Activated T-cell treated with anti-CD3 and anti-CD28 coated beads for 4 hours (primary cell): ENCODE measurements at regions not wholly inside any gene's neighbourhood (a gene's known extent, or its start where the extent isn't known, plus 50 kb on each side); places are given as distances from the start of the nearest gene placed in this dataset.
"Not testable (repeated sequence)": the region's sequence is repeated elsewhere in the genome, so short reads cannot be mapped to it uniquely, and the experiment has no call there.

Experiments used
- DNase-seq: peaks from one replicate; pipeline ENCODE4 v3.0.0-alpha.2; 2020

DNA sequence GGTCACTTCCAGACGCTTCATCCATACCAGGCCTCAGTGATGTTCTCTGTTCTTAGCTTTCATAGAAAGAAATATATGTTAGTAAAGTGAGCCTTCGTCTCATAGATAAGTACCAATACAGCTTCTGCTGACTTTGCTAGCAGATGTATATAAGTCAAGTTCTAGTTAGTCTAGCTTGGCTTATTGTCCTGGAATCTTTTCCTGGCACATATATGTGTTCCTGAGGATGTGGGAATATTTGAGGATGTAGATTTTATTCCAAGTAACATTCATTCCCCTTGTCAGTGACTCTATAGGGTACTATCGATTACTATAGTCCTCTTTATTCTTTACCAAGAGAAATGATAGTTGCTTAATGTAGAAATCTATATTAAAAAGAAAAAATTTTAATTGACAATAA lies 135.2 kb upstream of the FAM9C start:
- DNase-seq, result no peak

DNA sequence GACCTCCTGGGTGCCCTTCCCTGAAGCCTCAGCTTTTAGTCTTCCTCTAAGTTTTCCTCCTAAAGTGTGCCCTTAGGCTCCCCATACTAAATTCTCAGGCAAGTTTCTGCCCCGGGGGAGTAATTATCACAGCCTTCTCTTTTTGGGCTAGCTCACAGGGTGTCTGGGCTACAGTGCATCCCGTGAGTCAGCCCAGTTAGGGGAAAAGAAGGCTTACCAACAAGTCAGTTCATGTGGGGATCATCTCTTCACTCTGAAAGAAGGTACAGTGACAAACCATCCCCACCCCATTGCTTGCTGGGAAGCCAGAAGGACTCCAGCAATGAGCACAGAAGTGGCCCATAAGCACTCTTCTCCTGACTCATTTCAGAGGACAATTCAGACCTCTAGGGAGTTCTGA lies 134.7 kb upstream of the FAM9C start:
- DNase-seq, result no peak

DNA sequence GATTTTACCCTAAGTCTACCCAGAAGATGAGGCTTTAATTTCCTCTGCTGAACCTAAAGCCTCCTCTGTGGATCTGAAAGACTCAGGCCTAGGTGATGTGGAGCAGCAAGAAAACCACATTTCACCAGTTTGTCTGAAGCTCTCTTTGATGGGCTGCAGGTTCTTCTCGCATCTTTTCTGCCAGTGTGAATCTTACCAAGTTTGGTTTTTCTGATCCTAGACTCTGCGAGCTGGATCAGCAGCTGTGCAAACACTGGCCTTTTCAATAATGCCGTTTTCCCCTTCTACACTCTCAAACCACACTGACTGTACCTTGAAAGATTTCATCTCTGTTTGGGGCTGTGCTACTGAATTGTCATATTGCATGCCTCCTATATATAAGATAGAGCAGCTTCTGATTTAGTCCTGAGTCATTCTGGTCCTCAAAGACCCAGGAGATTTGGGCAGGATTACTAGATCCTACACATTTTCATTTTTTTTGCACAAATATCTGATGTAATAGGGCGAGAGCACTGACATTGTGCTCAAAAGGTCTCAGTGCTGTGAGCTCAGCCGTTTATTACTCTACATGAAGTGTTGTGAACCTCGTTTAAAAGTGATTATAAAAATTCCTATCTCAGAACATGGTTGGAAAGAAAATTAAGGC lies 133.6 kb upstream of the FAM9C start:
- no peak for DNase-seq

DNA sequence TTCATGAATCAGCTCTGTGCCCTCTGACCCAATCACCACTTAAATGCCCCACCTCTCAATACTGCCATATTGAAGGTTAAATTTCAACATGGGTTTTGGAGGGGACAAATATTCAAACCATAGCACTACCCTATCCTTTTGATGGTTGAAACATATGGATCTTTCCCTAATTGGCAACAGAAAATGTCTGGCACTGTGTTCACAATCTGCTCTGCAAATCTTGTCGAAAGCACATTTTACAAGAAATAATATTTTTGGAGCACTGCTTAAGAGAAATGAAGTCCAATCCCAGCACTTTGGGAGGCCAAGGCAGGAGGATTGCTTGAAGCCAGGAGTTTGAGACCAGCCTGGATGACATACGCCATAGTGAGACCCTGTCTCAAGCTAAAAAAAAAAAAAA lies 130.6 kb upstream of the FAM9C start:
- no peak for DNase-seq

DNA sequence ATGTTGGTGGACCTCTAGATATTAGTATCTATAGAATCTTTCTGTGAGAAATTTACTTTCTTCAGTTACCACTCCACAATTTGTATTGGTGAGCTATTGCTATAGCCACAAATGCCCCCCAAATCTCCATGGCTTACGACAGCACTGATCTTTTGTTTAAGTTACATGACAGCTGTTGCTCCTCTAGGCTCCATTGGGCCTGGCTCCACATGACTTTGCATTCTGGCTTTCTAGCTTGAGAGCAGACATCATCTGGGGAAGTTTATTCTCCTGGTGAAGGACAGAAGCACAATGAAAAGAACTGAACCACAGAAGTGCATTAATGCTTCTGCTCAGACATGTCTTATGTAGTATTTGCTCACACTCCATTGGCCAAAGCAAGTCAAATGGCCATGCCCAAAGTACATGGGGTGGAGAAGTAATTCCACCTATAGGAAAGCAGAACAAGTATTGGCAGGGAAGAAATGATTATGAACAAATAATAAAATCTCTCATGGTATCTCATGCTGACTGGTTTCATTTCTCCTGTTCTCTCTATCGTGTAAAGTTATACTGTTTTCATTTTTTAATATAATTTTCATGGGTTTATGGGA lies 126.6 kb upstream of the FAM9C start:
- no peak for DNase-seq

DNA sequence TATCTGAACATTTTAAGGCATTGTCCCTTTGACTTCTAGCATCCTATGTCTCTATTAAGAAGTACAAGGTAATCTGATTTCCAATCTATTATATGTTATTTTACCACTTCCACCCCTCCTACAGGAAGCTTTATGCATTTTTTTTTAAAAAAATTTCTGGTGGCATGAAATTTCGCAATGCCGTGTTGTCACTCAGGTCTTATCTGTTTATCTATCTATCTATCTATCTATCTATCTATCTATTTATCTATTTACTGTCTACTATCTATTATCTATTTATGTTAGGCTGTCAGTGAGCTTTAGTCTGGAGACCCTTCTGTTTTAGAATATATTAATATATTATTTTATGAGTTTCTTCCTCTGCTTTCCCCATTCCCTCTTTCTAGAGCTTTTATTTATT lies 125.3 kb upstream of the FAM9C start:
- DNase-seq, result no peak

DNA sequence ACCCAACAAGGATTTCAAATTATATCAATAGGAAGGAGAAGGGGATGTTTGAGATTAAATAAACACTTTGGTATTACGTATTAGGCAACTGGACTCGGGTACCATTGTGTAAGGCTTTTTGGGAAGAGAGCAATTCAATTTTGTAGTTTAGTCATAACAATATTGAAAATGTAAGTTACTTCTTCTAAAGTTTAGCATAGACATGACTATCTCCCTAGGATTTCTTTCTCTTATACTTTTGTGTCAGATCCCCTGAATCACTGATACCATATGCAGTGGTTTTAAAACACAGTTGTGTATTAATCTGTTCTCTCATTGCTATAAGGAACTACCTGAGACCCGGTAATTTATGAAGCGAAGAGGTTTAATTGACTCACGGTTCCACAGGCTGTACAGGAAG lies 123.8 kb upstream of the FAM9C start:
- no peak for DNase-seq

DNA sequence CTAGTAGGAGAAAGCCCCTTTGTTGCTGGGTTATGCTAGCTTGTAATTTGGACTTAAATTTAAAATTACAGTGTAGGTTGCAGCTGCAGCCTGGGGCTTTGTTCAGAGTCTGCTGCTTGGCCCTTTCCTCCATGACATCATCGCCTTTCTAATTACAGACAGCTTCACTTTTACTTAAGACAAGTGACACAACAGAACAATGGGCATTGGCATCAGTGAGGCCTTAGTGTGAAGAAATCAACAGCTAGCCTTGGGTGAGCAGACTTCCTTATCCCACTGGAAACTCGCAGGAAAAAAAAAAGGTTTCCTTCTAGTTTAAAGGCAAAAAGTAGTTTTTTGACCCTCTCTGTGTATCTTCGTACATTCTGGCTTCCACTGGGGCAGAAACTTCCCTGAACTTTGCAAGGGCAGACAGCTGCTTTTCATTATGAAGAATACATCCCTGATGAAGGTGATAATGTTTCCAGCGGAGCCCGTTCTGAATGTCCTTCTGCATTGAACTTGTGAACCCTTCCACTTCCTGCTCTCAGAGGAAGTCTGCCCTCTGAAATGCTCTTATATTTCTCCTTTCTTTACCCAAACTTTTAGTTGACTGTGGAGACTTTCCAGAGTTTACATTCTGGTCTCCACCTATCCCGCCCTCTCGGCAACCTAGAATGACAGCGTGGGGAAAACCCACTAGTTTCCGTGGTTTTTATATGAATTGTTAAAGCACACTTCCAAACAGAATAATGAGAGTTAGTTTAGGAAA lies 123.2 kb upstream of the FAM9C start:
- DNase-seq, result no peak

DNA sequence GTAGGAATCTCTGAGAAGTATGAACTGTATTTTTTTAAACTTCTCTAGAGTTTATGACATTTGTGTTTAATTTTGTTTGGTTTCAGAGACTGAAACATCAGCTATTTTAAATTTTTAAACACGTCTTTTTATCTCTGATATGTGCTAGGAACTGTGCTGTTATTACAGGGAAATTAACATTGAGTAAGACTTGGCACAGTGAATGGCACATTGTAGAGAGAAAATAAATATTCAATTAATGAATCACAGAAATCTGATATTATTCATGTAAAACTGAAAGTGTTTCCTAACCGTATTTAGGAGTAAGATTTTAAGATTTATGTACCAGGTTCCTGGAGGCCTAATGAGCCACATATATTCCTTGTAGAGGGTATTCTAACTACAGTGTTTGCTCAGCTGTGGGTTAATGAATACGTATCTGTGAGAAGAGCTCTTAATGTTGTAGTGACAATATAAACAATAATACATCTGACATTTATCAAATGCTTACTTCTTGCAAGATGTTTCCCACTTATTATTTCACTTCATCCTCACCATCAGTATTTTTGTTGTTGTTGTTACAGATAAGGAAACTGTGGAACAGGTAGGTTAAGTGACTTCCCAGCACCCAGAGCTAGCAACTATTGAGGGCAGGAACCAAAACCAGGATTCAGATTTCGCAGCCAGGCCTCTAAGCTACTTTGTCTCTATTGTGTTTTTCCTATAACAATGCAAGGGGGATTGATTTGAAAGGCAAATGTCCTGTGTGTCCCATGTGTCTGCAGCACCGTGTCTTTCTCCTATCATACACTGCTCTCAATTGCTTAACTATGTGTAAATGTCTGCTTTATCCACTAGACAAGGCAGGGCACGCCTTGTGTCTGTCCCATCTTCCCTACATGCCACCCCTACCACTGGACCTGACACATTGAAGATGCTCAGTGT lies 121.1 kb upstream of the FAM9C start:
- no peak for DNase-seq

DNA sequence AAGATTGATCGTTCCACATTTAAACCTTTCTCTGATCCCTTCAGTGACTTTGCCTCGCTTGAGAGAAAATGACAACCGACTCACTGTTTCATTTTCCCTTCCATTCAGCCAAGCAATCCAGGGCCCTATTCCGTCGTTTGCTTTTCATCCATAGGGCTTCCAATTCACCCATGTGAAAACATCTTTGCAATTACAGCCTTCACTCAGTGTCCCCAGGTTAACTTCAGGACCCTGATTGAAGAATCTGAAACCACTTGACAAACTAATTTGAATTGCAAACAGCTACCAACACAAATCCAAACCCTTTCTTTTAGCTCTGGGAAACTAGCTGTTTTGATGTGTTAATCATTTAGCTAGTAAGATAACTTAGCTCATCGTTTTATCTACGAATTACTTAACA lies 120.2 kb upstream of the FAM9C start:
- no peak for DNase-seq

DNA sequence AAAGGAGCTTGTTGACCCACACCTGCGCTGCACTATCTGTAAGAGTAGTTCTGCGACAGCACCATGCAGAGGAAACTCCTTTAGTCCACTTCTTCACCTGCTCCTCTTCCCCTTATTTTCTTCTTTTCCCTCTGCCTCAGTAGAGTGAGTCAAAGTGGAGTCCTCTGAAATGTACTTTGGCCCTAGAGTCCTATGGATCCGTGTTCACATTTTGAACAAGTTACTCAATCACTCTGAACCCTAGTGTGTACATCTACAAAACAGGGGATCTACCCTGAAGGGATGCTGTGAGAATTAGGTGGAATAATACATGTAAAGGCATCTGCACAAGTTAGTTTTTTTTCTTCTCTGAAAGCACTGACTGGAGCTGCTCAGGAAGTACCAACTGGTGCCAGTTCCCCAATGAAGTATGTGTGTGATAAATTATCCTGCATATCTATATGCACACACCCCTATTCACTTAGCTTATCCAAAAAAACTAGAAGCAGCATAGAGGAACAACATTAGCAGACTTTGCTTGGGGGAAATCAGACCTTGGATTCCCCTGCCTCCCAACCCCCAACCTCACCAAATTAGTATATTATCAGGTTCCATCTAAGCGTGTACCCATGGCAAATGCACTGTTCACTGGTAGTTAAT lies 118.5 kb upstream of the FAM9C start:
- DNase-seq, result no peak

DNA sequence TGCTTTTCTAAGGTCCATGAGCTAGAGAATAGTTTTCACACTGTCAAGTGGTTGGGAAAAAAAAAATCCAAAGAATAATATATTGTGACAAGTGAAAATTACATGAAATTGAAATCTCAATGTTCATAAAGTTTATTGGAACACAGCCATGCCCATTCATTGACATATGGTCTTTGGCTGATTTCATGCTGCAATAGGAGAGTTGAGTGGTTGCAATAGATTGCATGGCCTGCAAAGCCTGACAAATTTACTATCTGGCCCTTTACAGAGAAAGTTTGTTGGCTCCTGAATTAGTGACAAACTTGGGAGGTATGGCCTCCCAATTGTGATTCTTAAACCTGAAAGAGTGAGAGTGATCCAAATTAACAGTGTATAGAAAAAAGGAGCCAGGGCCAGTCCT lies 115.5 kb upstream of the FAM9C start:
- DNase-seq, result no peak

DNA sequence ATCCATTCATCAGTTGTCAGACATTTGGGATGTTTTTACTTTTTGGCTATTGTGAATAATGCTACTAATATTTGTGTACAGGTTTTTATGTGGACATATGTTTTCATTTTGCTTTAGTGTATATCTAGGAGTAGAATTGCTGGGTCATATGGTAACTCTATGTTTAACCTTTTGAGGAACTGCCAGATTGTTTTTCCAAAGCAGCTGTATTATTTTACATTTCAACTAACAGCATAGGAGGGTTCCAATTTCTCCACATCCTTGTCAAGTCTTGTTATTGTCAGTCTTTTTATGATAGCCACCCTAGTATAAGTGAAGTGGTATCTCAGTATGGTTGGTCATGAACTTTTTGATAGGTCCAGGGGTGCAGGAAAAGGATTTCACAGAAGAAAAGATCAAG lies 114.5 kb upstream of the FAM9C start:
- DNase-seq, result no peak

DNA sequence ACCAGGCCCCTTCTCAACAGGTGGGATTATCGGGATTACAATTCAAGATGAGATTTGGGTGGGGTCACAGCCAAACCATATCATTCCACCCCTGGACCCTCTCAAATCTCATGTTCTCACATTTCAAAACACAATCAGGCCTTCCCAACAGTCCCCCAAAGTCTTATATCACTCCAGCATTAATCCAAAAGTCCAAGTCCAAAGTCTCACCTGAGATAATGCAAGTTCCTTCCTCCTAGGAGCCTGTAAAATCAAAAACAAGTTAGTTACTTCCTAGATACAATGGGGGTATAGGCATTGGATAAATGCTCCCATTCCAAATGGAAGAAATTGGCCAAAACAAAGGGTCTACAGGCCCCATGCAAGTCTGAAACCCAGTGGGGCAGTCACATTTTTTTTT lies 111.1 kb upstream of the FAM9C start:
- not testable (repeated sequence) for DNase-seq

DNA sequence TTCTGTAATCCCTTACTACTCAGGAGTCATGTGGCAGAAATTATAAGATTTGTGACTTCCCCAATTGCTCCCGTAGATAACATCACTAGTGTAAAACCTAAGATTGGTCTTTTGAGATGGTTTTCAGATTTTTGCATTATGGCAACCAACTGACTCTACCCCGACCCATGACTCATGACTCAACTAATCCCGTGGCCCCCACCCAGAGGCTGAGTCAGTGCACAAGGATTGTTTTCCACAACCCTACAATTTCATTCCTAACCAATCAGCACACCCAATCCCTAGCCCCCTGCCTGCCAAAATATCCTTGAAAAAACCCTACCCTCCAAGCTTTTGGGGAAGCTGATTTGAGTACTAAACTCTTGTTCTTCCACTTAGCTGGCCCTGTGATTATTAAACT lies 109.4 kb upstream of the FAM9C start:
- no peak for DNase-seq

DNA sequence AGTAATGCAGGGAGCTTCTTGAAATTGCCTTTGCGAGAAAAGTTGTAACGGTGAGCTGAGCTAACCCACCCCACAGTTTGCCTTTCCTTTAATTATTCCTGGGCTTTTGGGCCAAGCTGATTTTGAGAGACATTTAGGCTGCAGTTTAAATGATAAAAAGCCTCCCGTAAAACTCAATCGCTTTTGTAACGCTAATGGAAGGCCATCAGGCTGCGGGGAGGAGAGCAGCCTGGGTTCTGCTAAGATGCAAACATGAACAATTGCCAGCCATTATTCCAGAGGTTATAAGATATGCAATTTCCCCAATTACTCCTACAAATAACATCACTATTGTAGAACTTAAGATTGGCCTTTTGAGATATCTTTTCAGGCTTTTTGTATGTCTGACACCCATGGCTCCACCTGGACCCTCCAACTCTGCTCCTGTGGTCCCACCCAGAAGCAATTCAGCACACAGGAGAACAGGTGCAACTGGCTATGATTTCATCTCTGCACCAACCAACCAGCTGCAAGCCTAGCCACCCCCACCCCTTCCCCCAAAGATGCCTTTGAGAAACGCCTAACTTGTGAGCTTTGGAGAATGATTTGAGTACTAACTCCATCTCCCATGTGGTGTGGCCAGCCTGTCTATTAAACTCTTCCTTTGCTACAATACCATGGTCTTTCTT lies 108.2 kb upstream of the FAM9C start:
- DNase-seq, result no peak

DNA sequence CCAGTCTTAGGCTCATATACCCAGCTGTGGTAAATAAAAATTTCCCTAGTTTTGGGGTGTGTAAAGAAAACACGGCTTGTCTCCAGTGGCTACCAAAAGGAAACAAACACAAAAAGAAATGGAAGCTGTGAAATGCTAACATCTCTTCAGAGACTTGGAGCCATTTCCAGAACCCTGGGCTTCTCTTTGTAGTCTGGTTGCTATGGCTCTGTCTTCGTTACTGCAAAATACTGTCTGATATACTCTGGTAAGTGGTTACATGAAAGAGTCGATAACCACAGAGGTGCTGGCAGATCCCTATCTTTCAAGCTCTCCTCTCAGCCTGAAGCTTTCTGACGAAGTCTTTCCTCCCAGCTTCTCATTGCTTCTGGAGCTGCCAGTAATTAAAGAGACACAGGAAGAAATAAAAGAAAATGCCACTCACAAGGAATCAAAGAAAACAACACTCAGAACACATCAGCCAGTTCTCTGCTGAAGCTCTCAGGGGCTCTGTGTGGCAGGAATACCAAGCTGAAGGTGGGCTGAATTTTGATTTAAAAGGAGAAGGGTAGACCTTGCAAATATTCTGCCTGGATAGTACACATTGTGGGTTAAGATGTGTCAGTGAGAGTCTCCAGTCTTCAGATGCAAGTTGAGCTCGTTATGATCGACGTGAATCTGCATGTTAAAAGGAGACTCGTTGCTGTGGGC lies 107.6 kb upstream of the FAM9C start:
- DNase-seq, result peak; percentile 1

DNA sequence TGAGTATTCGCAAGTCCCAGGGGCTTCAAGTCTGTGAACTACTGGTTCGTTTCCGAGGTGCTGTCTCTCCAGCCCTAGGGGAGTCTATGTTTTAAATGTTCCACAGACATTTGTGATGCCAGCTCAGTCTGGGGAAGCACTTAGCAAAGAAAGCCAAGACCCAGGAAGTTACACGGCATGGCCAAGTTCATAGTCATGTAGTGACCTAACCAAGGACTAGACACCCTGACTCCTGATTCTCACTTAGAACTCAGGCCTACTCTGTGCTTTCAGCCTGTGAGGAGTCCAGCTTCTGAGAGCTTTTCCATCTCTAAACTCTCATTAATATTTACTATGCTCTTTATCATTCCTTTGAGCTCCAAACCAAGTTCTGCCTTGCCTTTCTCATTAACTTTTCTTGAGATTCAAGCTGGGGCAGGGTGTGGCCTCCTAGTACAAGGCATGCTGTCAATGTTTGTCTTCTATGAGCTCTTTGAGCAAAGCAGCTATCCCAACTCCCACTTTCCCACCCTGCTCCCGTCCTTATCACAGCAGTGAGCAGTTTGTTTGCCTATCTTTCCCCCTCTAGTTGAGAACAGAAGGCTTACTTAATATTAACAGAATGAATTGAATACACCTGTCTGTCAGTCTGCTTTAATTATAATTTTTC lies 105.4 kb upstream of the FAM9C start:
- no peak for DNase-seq

DNA sequence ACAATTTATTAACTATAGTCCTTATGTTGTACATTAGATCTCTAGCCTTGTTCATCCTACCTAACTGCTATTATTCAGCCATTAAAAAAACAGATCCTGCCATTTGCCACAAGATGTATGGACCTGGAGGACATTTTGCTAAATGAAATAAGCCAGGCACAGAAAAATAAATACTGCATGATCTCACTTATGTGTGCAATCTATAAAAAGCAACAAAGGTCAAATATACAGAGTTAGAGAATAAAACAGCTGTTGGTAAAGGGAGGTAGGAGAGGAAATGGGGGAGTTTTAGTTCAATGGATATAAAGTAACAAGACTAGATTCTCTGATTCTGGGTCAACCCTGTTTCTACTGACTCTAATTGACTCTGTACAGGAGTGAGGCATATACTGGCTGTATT lies 103.3 kb upstream of the FAM9C start:
- DNase-seq, result no peak

DNA sequence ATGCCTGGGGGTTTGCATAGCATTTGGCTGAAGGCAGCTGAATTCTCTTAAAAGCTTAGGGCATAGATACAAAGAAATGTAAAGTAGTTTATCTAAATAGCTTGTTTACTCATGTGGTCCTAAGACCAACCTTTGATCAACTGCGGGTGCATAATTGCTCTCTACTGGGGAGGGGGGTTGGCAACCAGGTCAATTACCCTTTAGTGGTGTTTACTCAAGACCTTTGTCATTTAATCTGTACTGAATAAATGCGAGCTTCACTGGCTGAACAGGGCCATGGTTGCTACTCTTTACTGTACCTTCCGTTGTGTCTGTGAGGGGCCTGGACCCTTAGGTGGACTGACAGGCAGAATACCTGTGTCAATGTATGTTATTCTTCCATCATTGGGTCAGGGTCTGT lies 102.7 kb upstream of the FAM9C start:
- DNase-seq, result no peak
